DMS114 treated with DMSO at 0.1 percent for 48 hours (cell line): ENCODE measurements at regions not wholly inside any gene's neighbourhood (a gene's known extent, or its start where the extent isn't known, plus 50 kb on each side); places are given as distances from the start of the nearest gene placed in this dataset.

ENCODE experiments used
- DNase-seq: peaks from one replicate; lab custom pipeline; 2025; ENCODE audit not compliant: unreplicated experiment; lab: John Stamatoyannopoulos, UW

GRCh38 chr12:130098301-130099005 lies 63.8 kb upstream of the FZD10 start:
- no peak for DNase-seq

GRCh38 chr12:130100634-130101362 lies 61.5 kb upstream of the FZD10 start:
- no peak for DNase-seq

GRCh38 chr12:130101370-130101769 lies 60.9 kb upstream of the FZD10 start:
- no peak for DNase-seq

GRCh38 chr12:130102266-130102665 lies 60.0 kb upstream of the FZD10 start:
- no peak for DNase-seq

GRCh38 chr12:130104571-130105106 lies 57.6 kb upstream of the FZD10 start:
- DNase-seq: no peak

GRCh38 chr12:130109062-130109945 lies 53.0 kb upstream of the FZD10 start:
- DNase-seq: no peak

- DNase-seq: no peak
These were observed 51.4 kb upstream of the FZD10 start for GRCh38 chr12:130110914-130111313.

- no peak for DNase-seq
These were observed 50.2 kb upstream of the FZD10 start for GRCh38 chr12:130111965-130112496.
